Adrenal gland (tissue), 5 donors: ENCODE measurements at regions not wholly inside any gene's neighbourhood (a gene's known extent, or its start where the extent isn't known, plus 50 kb on each side); places are given as distances from the start of the nearest gene placed in this dataset.

Experiments
- CTCF ChIP-seq, 6 experiments: fragments of 450-650 bp in 4 of 6; fragments of 200-600 bp in 2 of 6; sonication (generic) in 1 of 6; IDR thresholded peaks; 1 replicate in 5 of 6; 2 replicates in 1 of 6; pipeline versions ENCODE4 v1.5.1 to v1.8.0; 2016 to 2021; ENCODE audit warnings: antibody characterized with exemption in 6 of 6, mild to moderate bottlenecking in 2 of 6, moderate library complexity in 1 of 6
- POLR2A ChIP-seq, 2 donors: fragments of 450-650 bp; IDR thresholded peaks; one replicate each; pipeline ENCODE4 v1.6.1; 2017; ENCODE audit warnings: antibody characterized with exemption in 2 of 2, mild to moderate bottlenecking in 2 of 2, moderate library complexity in 1 of 2
- donor health status: DM: no; HTN: no; CAD: no.

- TF ChIP-seq CTCF (IDR thresholded peaks at IDR 0.05) (no peak), POLR2A (IDR thresholded peaks at IDR 0.05) (no peak)
Observed at GRCh38 chr16:86199871-86200695, 301.1 kb downstream of the IRF8 start.
